GM18867 (cell line): ENCODE measurements at regions not wholly inside any gene's neighbourhood (a gene's known extent, or its start where the extent isn't known, plus 50 kb on each side); places are given as distances from the start of the nearest gene placed in this dataset.
"Not testable (repeated sequence)": the region's sequence is repeated elsewhere in the genome, so short reads cannot be mapped to it uniquely, and the experiment has no call there.

Source experiments
- ATAC-seq: cut with Tn5 transposase; IDR thresholded peaks from one replicate; pipeline ENCODE4 v1.9.1; 2021; ENCODE audit warnings: mild to moderate bottlenecking, moderate library complexity; ENCODE audit not compliant: unreplicated experiment

DNA sequence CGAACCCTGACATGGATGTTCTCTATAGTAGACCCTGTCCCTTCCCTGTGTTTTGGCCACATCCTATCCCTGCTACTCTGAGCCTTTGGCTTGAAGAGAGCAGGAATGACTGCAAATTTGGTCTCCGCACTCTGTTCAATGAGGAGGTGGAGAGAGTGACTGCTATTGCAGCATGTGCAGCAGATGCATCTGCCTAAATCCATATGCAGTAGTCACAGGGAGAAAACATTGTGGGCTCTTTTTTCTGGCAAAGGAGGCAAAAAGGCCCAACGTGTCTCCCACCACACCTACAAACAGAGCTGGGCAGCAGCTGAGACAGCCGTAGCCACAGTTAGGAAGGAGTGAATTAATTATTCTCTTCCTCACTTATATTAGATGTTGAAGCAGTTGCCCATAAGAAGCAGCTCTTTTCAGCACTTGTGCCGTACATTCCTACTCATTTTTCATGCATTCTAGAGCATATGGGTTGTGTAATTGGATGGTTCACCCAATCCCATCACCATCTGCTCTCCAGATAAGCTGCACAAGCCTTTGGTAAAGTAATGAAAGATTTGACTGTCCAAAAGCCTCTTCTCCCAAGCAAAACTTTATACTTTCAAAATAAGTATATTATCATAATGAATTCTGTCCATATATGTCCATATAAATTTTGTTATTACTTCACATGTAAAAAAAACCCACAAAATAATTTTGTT lies 147.9 kb upstream of the FAM47A start:
- ATAC-seq = no peak

GRCh38 chrX:34275699-34276098 lies 143.6 kb upstream of the FAM47A start:
- no peak for ATAC-seq

GRCh38 chrX:34270434-34270833 lies 138.3 kb upstream of the FAM47A start:
- no peak for ATAC-seq

GRCh38 chrX:34238896-34239295 lies 106.8 kb upstream of the FAM47A start:
- ATAC-seq = no peak

- ATAC-seq = not testable (repeated sequence)
Observed at GRCh38 chrX:34230156-34230555, 98.0 kb upstream of the FAM47A start.

DNA sequence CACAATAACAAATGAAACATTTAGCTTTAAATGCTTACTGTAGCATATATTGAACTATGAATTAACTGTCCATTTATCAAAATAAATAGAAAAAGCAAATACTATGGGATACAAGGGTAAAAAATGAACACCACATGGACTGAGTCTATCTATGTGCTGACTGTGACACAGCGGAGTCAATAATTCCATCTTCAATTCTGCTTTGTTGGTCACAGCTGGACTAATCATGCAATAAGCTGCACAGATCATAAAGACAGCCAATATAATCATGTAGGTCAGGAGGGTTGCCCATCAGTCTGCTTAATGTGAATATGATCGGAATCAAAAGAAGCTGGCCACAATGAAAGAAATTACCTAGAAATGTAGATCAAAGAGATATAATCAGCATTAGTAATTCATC lies 95.7 kb upstream of the FAM47A start:
- ATAC-seq = no peak

GRCh38 chrX:34223574-34223973 lies 91.5 kb upstream of the FAM47A start:
- no peak for ATAC-seq

DNA sequence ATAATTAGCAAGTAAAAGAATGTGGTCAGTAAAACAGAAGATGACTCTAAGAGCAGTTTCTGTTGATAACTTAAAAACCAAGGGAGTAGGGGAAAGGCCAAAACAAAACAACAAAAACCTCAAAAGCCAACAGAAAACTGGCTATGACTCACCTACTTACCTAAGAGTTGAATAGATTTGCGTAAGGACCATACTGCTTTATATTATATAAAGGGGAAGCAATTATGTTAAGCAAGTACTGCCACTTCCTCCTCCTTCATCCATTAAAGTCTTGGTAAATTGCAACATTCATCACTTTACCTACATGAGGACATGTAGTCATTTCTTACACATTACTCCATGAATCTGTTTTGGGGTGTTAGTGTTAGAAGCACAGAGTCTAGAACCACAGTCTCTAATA lies 85.9 kb upstream of the FAM47A start:
- ATAC-seq = no peak

GRCh38 chrX:34197946-34198345 lies 65.8 kb upstream of the FAM47A start:
- ATAC-seq = no peak
